Keratinocyte (primary cell): ENCODE measurements at regions not wholly inside any gene's neighbourhood (a gene's known extent, or its start where the extent isn't known, plus 50 kb on each side); places are given as distances from the start of the nearest gene placed in this dataset.

Experiments used
- DNase-seq: peaks from one replicate; pipeline ENCODE4 v3.0.0-alpha.2; 2011; ENCODE audit warnings: low read depth, missing footprints, low spot score
- FAIRE-seq: peaks from 2 replicates; lab custom pipeline; 2011; peaks lifted over from hg19 to GRCh38; lab: Jason Lieb, UNC
- H2AFZ ChIP-seq: 2 replicates; pipeline ENCODE4 v1.6.0; 2012; ENCODE audit warnings: low read length, control low read depth, inconsistent platforms; ENCODE audit not compliant: control insufficient read depth
- H3K27ac ChIP-seq: 2 replicates; pipeline ENCODE4 v1.5.1; 2011; ENCODE audit warnings: low read length; ENCODE audit not compliant: control insufficient read depth, insufficient read depth
- H3K27me3 ChIP-seq: 3 replicates; pipeline ENCODE4 v1.6.0; 2011; ENCODE audit warnings: low read length; ENCODE audit not compliant: control insufficient read depth, insufficient read depth; ENCODE audit errors: extremely low read depth
- H3K36me3 ChIP-seq, 2 experiments: 2 replicates in 1 of 2; 3 replicates in 1 of 2; pipeline ENCODE4 v1.5.1; 2011; ENCODE audit warnings: low read length in 2 of 2, mild to moderate bottlenecking in 1 of 2; ENCODE audit not compliant: control insufficient read depth in 2 of 2, insufficient read depth in 2 of 2; ENCODE audit errors: extremely low read depth in 1 of 2
- H3K4me1 ChIP-seq: 3 replicates; pipeline ENCODE4 v1.5.1; 2011; ENCODE audit warnings: low read length; ENCODE audit not compliant: control insufficient read depth, insufficient read depth; ENCODE audit errors: extremely low read depth
- H3K4me2 ChIP-seq: 3 replicates; pipeline ENCODE4 v1.6.0; 2011; ENCODE audit warnings: low read depth, low read length; ENCODE audit not compliant: control insufficient read depth, insufficient read depth; ENCODE audit errors: extremely low read depth
- H3K4me3 ChIP-seq, 3 experiments: fragments of 200-600 bp in 1 of 3; sonication (generic) in 1 of 3; 2 replicates in 2 of 3; 3 replicates in 1 of 3; pipeline ENCODE4 v1.5.1; 2011 to 2016; ENCODE audit warnings: low read length in 3 of 3, mild to moderate bottlenecking in 3 of 3, control low read depth in 2 of 3, inconsistent platforms in 1 of 3, low read depth in 1 of 3, mixed read lengths in 1 of 3, mixed run types in 1 of 3, moderate library complexity in 1 of 3; ENCODE audit not compliant: control insufficient read depth in 2 of 3, insufficient read depth in 2 of 3; ENCODE audit errors: extremely low read depth in 1 of 3
- H3K79me2 ChIP-seq: 2 replicates; pipeline ENCODE4 v1.6.0; 2012; ENCODE audit warnings: low read length; ENCODE audit not compliant: control insufficient read depth, insufficient read depth
- H3K9ac ChIP-seq: 3 replicates; pipeline ENCODE4 v1.6.0; 2011; ENCODE audit warnings: low read length; ENCODE audit not compliant: control insufficient read depth, insufficient read depth; ENCODE audit errors: extremely low read depth
- H3K9me1 ChIP-seq: 3 replicates; pipeline ENCODE4 v1.6.0; 2011; ENCODE audit warnings: low read length; ENCODE audit not compliant: control insufficient read depth, insufficient read depth; ENCODE audit errors: extremely low read depth
- H3K9me3 ChIP-seq: 2 replicates; pipeline ENCODE4 v1.5.1; 2012; ENCODE audit warnings: low read depth, low read length; ENCODE audit not compliant: control insufficient read depth
- H4K20me1 ChIP-seq: 3 replicates; pipeline ENCODE4 v1.6.0; 2011; ENCODE audit warnings: low read length; ENCODE audit not compliant: control insufficient read depth, insufficient read depth; ENCODE audit errors: extremely low read depth
- CTCF ChIP-seq, 3 experiments: IDR thresholded peaks in 1 of 3; conservative IDR thresholded peaks in 1 of 3; optimal IDR thresholded peaks in 1 of 3; 2 replicates in 2 of 3; 3 replicates in 1 of 3; pipeline versions ENCODE3 to v1.5.1; 2011; ENCODE audit warnings: low read length in 3 of 3, mild to moderate bottlenecking in 3 of 3, moderate library complexity in 2 of 3, control low read depth in 1 of 3, inconsistent platforms in 1 of 3; ENCODE audit not compliant: insufficient read depth in 2 of 3; ENCODE audit errors: extremely low read depth in 1 of 3
- EZH2 ChIP-seq: IDR thresholded peaks from one replicate; pipeline ENCODE4 v1.6.1; 2012; ENCODE audit warnings: inconsistent platforms, mild to moderate bottlenecking, low read length, moderate library complexity
- dilution Hi-C: fragments of 300-500 bp; cut with MboI; formaldehyde crosslinking; loops from one replicate; pipeline ENCODE4 v1.7.0; 2020; ENCODE audit warnings: low sequenced_read_pairs; ENCODE audit not compliant: extremely low pct_ligation_motif_present

- H3K36me3 ChIP-seq, result no peaks in the 10 kb centered on the region
- no peak overlapping the region for H2AFZ ChIP-seq
- H3K4me3 ChIP-seq, result no peak overlapping the region
- no peaks in the 10 kb centered on the region for H3K4me1 ChIP-seq
- DNase-seq, result no peak
- H3K9me3 ChIP-seq, result no peaks in the 10 kb centered on the region
- no peak overlapping the region for H3K9ac ChIP-seq
- no peaks in the 10 kb centered on the region for H4K20me1 ChIP-seq
- no peaks in the 10 kb centered on the region for H3K79me2 ChIP-seq
- H3K27ac ChIP-seq, result no peak overlapping the region
- dilution Hi-C loops, result loop anchor here (25.0 kb wide), 1 partner anchor 123 kb away; no protein-coding TSS in a partner anchor
- TF ChIP-seq CTCF (optimal IDR thresholded peaks at IDR 0.05 in 1 of 3, IDR thresholded peaks at IDR 0.05 in 1 of 3, conservative IDR thresholded peaks at IDR 0.05 in 1 of 3; ENCODE audit: extremely low read depth in 1 of 3, insufficient read depth in 2 of 3, low read length in 3 of 3) (no peak), EZH2 (no peak)
- H3K9me1 ChIP-seq, result no peaks in the 10 kb centered on the region
- H3K27me3 ChIP-seq, result no peaks in the 10 kb centered on the region
- FAIRE-seq, result no peak
- no peak overlapping the region for H3K4me2 ChIP-seq
Observed at GRCh38 chr1:201685485-201685884, 143.5 kb upstream of the IPO9 start.

DNA sequence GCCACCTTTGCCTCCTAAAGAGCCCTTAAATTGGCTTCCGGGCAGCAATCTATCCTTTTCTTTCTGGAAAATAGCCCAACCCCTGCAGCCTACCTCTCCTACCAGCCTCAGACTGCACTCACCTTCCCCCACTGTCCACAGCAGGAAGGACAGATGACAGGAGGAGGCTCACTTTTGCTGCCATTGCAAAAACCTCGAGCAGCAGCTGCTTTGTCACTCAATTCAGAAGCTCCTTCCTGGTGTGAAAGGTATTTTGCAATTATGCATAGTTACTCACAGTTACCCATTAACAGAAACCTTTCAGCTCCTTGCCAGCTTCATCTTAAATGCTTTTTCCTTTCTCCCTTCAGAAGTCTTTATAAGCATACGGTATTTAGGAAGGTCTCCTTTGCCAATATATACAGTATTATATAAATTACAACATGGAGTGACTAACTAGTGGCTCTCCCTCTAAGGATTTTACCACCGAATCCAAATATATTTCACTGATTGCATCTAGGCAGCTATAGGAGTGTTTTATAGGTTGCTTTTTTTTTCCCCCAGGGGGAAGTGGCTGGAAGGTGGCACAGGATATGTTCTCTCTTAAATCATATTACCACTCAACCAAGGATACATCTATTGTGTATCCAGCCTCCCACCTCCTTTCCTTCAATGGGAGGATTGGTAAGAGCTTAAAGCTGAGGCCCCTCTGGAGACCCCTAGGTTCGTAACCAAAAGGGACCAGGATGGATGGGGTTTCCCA, 142.1 kb upstream of the IPO9 start:
- H4K20me1 ChIP-seq, result no peaks in the 10 kb centered on the region
- DNase-seq, result no peak

More for the DNA sequence above, 142.1 kb upstream of the IPO9 start:
- H3K27ac ChIP-seq, result no peak overlapping the region
- no peaks in the 10 kb centered on the region for H3K36me3 ChIP-seq
- H3K4me2 ChIP-seq, result no peak overlapping the region
- no peak overlapping the region for H2AFZ ChIP-seq
- H3K9me3 ChIP-seq, result no peaks in the 10 kb centered on the region
- H3K79me2 ChIP-seq, result no peaks in the 10 kb centered on the region
- dilution Hi-C loops, result loop anchor here (25.0 kb wide), 1 partner anchor 125 kb away; no protein-coding TSS in a partner anchor
- no peak for TF ChIP-seq CTCF (optimal IDR thresholded peaks at IDR 0.05 in 1 of 3, IDR thresholded peaks at IDR 0.05 in 1 of 3, conservative IDR thresholded peaks at IDR 0.05 in 1 of 3; ENCODE audit: extremely low read depth in 1 of 3, insufficient read depth in 2 of 3, low read length in 3 of 3)
- H3K9me1 ChIP-seq, result no peaks in the 10 kb centered on the region
- no peak for FAIRE-seq
- H3K27me3 ChIP-seq, result no peaks in the 10 kb centered on the region
- no peaks in the 10 kb centered on the region for H3K4me1 ChIP-seq
- no peak overlapping the region for H3K9ac ChIP-seq
- no peak overlapping the region for H3K4me3 ChIP-seq
